Urinary bladder (tissue), 3 donors: ENCODE measurements at regions not wholly inside any gene's neighbourhood (a gene's known extent, or its start where the extent isn't known, plus 50 kb on each side); places are given as distances from the start of the nearest gene placed in this dataset.
A peak's percentile ranks its signal among the peaks of the same experiment; 100 is the strongest.
"Not testable (repeated sequence)": the region's sequence is repeated elsewhere in the genome, so short reads cannot be mapped to it uniquely, and the experiment has no call there.

Experiments
- DNase-seq: peaks from one replicate; pipeline ENCODE4 v3.0.0-alpha.2; 2015; ENCODE audit errors: extremely low spot score
- H3K27ac ChIP-seq: one replicate; pipeline ENCODE4 v1.5.1; 2013; ENCODE audit warnings: low read depth, mild to moderate bottlenecking, moderate library complexity
- H3K36me3 ChIP-seq: one replicate; pipeline ENCODE4 v1.6.1; 2013; ENCODE audit warnings: mild to moderate bottlenecking, moderate library complexity; ENCODE audit not compliant: insufficient read depth
- H3K4me1 ChIP-seq: one replicate; pipeline ENCODE4 v1.6.1; 2013; ENCODE audit warnings: mild to moderate bottlenecking, moderate library complexity; ENCODE audit not compliant: insufficient read depth
- H3K4me3 ChIP-seq: one replicate; pipeline ENCODE4 v1.5.1; 2013; ENCODE audit warnings: low read depth, low read length
- WGBS: extraction: QIAGEN DNeasy Blood & Tissue Kit; methylation state at CpG from one replicate; pipeline ENCODE4 v1.1.7; 2013; 5-methylcytosine and 5-hydroxymethylcytosine counted together
- donor health status: healthy with polysubstance abuse.
- donor health status: healthy.

DNA sequence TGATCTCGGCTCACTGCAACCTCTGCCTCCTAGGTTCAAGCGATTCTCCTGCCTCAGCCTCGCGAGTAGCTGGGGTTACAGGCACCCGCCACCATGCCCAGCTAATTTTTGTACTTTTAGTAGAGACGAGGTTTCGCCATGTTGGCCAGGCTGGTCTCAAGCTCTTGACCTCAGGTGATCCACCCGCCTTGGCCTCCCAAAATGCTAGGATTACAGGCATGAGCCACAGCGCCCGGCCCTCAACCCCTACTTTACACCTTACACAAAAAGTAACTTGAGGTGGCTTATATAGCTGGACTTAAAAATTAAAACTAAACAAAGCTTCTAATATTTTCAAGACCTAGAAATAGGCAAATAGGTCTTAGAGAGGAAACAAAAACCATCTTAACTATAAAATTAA, 524.0 kb upstream of the FAM174A start:
- not testable (repeated sequence) for DNase-seq, H3K4me3 ChIP-seq, H3K4me1 ChIP-seq, H3K27ac ChIP-seq, H3K36me3 ChIP-seq
- 95% methylated on average over 10 of the region's 10 CpGs for WGBS

DNA sequence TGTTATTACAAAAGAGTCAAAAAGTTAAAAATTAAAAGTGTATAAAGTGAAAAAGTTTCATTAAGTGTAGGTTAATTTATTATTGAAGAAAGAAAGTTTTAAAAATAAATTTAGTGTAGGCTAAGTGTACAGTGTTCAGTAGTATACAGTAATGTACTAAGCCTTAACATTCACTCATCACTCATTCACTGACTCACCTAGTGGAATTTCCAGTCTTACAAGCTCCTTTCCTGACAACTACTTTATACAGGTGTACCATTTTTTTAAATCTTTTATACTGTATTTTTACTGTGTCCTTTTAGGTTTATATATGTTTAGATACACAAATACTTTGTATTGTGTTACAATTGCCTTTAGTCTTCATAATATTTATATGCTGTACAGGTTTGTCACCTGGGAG, 530.2 kb upstream of the FAM174A start:
- H3K4me3 ChIP-seq = no peak overlapping the region
- no peak overlapping the region for H3K27ac ChIP-seq
- H3K36me3 ChIP-seq = no peaks in the 10 kb centered on the region
- DNase-seq = peak; percentile 23
- no peaks in the 10 kb centered on the region for H3K4me1 ChIP-seq

DNA sequence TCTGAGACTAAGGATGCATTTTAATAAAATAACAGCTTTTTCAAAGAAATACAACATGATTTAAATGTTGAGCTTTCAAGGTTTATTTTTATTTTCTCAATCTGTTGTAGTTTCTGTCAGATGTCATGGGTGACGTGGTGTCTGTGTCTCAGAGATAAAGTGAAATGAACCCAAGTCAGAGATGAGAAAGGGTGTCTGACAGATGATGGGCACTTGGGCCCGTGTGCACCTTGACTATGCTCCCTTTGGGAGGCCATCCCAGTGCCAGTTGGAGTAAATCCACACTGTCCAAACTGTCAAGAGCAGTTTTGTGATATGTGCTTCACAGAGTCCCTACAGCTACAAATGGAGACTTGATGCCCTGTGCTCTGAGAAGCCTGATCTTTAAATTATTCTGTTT, 536.9 kb upstream of the FAM174A start:
- WGBS = 50% methylated on average over 2 of the region's 2 CpGs

GRCh38 chr5:99995407-99995806, 539.8 kb upstream of the FAM174A start:
- no peak overlapping the region for H3K27ac ChIP-seq
- H3K4me1 ChIP-seq = no peaks in the 10 kb centered on the region
- WGBS = 86% methylated on average over 2 of the region's 2 CpGs
- DNase-seq = no peak
- no peak overlapping the region for H3K4me3 ChIP-seq
- H3K36me3 ChIP-seq = no peaks in the 10 kb centered on the region

More for the DNA sequence above, 536.9 kb upstream of the FAM174A start:
- H3K27ac ChIP-seq = no peak overlapping the region
- H3K36me3 ChIP-seq = no peaks in the 10 kb centered on the region
- no peak for DNase-seq
- no peaks in the 10 kb centered on the region for H3K4me1 ChIP-seq
- no peak overlapping the region for H3K4me3 ChIP-seq

- Histone ChIP-seq H3K27ac (no peak overlapping the region), H3K36me3 (no peaks in the 10 kb centered on the region), H3K4me1 (no peaks in the 10 kb centered on the region), H3K4me3 (no peak overlapping the region)
- no peak for DNase-seq
- 71% methylated on average over 4 of the region's 4 CpGs for WGBS
Measured at GRCh38 chr5:99973779-99974178, 561.4 kb upstream of the FAM174A start.

GRCh38 chr5:99955962-99956361, 579.2 kb upstream of the FAM174A start:
- Histone ChIP-seq H3K36me3 (no peaks in the 10 kb centered on the region), H3K4me1 (no peaks in the 10 kb centered on the region), H3K27ac (no peak overlapping the region), H3K4me3 (no peak overlapping the region)
- DNase-seq = no peak
- WGBS = 79% methylated on average over 8 of the region's 8 CpGs

- Histone ChIP-seq H3K4me1 (no peaks in the 10 kb centered on the region), H3K36me3 (no peaks in the 10 kb centered on the region), H3K27ac (no peak overlapping the region), H3K4me3 (no peak overlapping the region)
- DNase-seq = no peak
- WGBS = 94% methylated on average over 10 of the region's 10 CpGs
Measured at GRCh38 chr5:99955006-99955405, 580.2 kb upstream of the FAM174A start.

DNA sequence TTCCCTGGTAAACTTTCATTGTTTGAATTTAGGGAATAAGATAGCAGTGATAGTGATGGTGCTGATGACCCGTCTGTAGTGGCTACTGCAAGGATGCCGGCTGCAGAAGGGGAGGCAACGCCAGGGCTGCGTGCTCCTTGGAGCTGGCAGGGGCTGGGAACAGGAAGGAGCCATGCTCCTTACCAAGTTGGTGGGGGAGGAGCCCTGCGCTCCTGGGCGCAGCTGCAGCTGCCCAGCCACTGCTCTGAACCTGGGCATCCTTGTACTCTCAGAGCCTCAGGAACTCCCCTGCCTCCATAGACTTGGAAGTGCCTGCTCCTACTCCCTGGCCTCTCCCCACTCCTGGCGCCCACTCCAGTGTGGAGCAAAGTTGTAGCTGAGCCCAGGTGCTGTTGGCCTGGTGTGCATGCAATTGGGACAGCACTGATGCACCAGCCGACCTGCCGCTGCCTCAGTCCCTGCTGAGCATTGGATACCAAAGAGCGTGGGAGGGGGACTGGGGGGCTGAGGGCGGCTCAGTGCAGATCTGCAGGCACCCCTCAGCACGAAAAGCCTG, 585.1 kb upstream of the FAM174A start:
- no peak for DNase-seq
- H3K27ac ChIP-seq = no peak overlapping the region

GRCh38 chr5:99949361-99949760, 585.8 kb upstream of the FAM174A start:
- no peak overlapping the region for H3K27ac ChIP-seq
- no peak overlapping the region for H3K4me3 ChIP-seq
- H3K4me1 ChIP-seq = no peaks in the 10 kb centered on the region
- WGBS = 93% methylated on average over 5 of the region's 5 CpGs
- no peaks in the 10 kb centered on the region for H3K36me3 ChIP-seq
- no peak for DNase-seq

More for the DNA sequence above, 585.1 kb upstream of the FAM174A start:
- Histone ChIP-seq H3K4me3 (no peak overlapping the region), H3K36me3 (no peaks in the 10 kb centered on the region), H3K4me1 (no peaks in the 10 kb centered on the region)
- WGBS = 92% methylated on average over 12 of the region's 12 CpGs

- Histone ChIP-seq H3K4me3 (no peak overlapping the region), H3K36me3 (no peaks in the 10 kb centered on the region), H3K4me1 (no peaks in the 10 kb centered on the region), H3K27ac (no peak overlapping the region)
- no peak for DNase-seq
- 85% methylated on average over 2 of the region's 2 CpGs for WGBS
Measured at GRCh38 chr5:99948850-99949249, 586.3 kb upstream of the FAM174A start.

DNA sequence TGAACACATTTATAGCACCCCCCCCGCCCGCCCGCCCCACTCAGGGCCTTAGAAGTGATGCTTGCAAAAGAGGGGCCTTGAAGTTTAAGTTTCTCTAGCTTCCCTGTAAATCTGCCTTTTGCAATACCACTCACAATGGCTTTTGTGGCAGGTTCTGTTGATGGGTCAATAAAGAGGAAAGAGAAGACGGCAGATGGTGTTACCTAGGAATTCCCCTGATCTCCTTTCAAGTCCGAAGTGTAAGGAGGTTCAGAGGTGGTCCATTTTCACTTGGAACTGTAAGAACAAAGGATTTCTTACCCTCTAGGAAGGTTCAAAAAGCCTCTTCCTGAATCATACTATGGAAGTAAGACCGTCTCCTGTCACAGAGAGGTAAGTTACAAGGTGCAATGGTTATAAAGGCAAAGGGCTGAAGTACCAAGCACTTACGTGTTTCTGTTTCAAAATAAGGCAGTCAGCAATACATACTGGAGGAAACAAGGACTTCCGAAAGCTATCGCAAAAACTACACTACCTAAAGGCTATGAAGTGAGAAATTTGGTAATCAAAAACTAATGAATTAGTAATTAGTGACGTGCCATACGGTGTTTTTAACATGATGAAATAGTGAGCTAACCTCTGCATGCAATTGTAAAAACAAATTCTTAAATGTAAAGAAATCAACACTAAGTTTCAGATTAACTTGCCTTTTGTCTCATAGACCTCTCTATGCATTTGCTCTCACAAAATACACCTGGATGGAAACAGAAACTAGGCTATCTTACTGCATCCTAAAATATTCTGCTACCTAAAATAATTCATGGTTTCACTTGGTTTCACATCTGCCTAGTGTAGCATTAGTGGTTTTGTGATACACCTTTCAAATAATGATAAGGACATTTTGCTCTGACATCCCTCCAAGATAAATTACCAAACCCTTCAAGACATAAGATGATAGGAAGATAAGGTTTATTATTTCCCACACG, 589.4 kb upstream of the FAM174A start:
- Histone ChIP-seq H3K27ac (no peak overlapping the region), H3K4me1 (no peaks in the 10 kb centered on the region), H3K36me3 (no peaks in the 10 kb centered on the region), H3K4me3 (no peak overlapping the region)
- no peak for DNase-seq
- WGBS = 68% methylated on average over 12 of the region's 12 CpGs

GRCh38 chr5:99940540-99940939, 594.6 kb upstream of the FAM174A start:
- no peak for DNase-seq
- H3K36me3 ChIP-seq = no peaks in the 10 kb centered on the region
- no peak overlapping the region for H3K4me3 ChIP-seq
- no peak overlapping the region for H3K27ac ChIP-seq
- no peaks in the 10 kb centered on the region for H3K4me1 ChIP-seq

- DNase-seq = no peak
- Histone ChIP-seq H3K36me3 (no peaks in the 10 kb centered on the region), H3K4me3 (no peak overlapping the region), H3K4me1 (no peaks in the 10 kb centered on the region), H3K27ac (no peak overlapping the region)
- 20% methylated on average over 1 of the region's 1 CpG for WGBS
Measured at GRCh38 chr5:99936911-99937310, 598.3 kb upstream of the FAM174A start.

- H3K27ac ChIP-seq = no peak overlapping the region
- no peaks in the 10 kb centered on the region for H3K4me1 ChIP-seq
- no peak for DNase-seq
- no peaks in the 10 kb centered on the region for H3K36me3 ChIP-seq
- H3K4me3 ChIP-seq = no peak overlapping the region
Measured at GRCh38 chr5:99929806-99930135, 605.4 kb upstream of the FAM174A start.
